ENCODE measurements at regions not wholly inside any gene's neighbourhood (a gene's known extent, or its start where the extent isn't known, plus 50 kb on each side); places are given as distances from the start of the nearest gene placed in this dataset.

GRCh38 chr16:72324578-72324977 is 152.6 kb upstream of the PMFBP1 start:
- DNase-seq (ENCODE audit: low read depth): no peak

- DNase-seq (ENCODE audit: low read depth): no peak
Observed at GRCh38 chr16:72317446-72317845, 145.5 kb upstream of the PMFBP1 start.

- DNase-seq (ENCODE audit: low read depth): no peak
Observed at GRCh38 chr16:72313903-72314302, 141.9 kb upstream of the PMFBP1 start.

- DNase-seq (ENCODE audit: low read depth): peak; percentile 5
Observed at GRCh38 chr16:72312828-72313227, 140.9 kb upstream of the PMFBP1 start.

GRCh38 chr16:72311426-72311825 is 139.5 kb upstream of the PMFBP1 start:
- DNase-seq (ENCODE audit: low read depth): peak; percentile 14

- DNase-seq (ENCODE audit: low read depth): no peak
Observed at GRCh38 chr16:72309001-72309400, 137.0 kb upstream of the PMFBP1 start.

GRCh38 chr16:72308396-72308795 is 136.4 kb upstream of the PMFBP1 start:
- no peak for DNase-seq (ENCODE audit: low read depth)

- no peak for DNase-seq (ENCODE audit: low read depth)
Observed at GRCh38 chr16:72302332-72302731, 130.4 kb upstream of the PMFBP1 start.

GRCh38 chr16:72301523-72302236 is 129.7 kb upstream of the PMFBP1 start:
- no peak for DNase-seq (ENCODE audit: low read depth)

- no peak for DNase-seq (ENCODE audit: low read depth)
Observed at GRCh38 chr16:72300892-72301291, 128.9 kb upstream of the PMFBP1 start.

GRCh38 chr16:72299684-72300243 is 127.8 kb upstream of the PMFBP1 start:
- no peak for DNase-seq (ENCODE audit: low read depth)

GRCh38 chr16:72298961-72299360 is 127.0 kb upstream of the PMFBP1 start:
- DNase-seq (ENCODE audit: low read depth): peak; percentile 3

GRCh38 chr16:72295914-72296313 is 124.0 kb upstream of the PMFBP1 start:
- DNase-seq (ENCODE audit: low read depth): no peak

- peak; percentile 93 for DNase-seq (ENCODE audit: low read depth)
Observed at GRCh38 chr16:72291531-72291981, 119.6 kb upstream of the PMFBP1 start.

GRCh38 chr16:72291121-72291520 is 119.2 kb upstream of the PMFBP1 start:
- DNase-seq (ENCODE audit: low read depth): peak; percentile 91

GRCh38 chr16:72287649-72288048 is 115.7 kb upstream of the PMFBP1 start:
- DNase-seq (ENCODE audit: low read depth): no peak

- DNase-seq (ENCODE audit: low read depth): no peak
Observed at GRCh38 chr16:72286936-72287620, 115.1 kb upstream of the PMFBP1 start.

- peak; percentile 72 for DNase-seq (ENCODE audit: low read depth)
Observed at GRCh38 chr16:72285728-72286127, 113.8 kb upstream of the PMFBP1 start.

- no peak for DNase-seq (ENCODE audit: low read depth)
Observed at GRCh38 chr16:72285324-72285723, 113.4 kb upstream of the PMFBP1 start.

- DNase-seq (ENCODE audit: low read depth): peak; percentile 81
Observed at GRCh38 chr16:72284042-72284789, 112.3 kb upstream of the PMFBP1 start.

GRCh38 chr16:72282362-72282761 is 110.4 kb upstream of the PMFBP1 start:
- DNase-seq (ENCODE audit: low read depth): no peak

GRCh38 chr16:72278301-72278700 is 106.3 kb upstream of the PMFBP1 start:
- DNase-seq (ENCODE audit: low read depth): no peak
